HEK293T (cell line): ENCODE measurements at regions not wholly inside any gene's neighbourhood (a gene's known extent, or its start where the extent isn't known, plus 50 kb on each side); places are given as distances from the start of the nearest gene placed in this dataset.
"Not testable (repeated sequence)": the region's sequence is repeated elsewhere in the genome, so short reads cannot be mapped to it uniquely, and the experiment has no call there.

Source experiments
- ELF4 ChIP-seq: fragments of 450-650 bp; IDR thresholded peaks from 2 replicates; pipeline ENCODE4 v1.6.1; 2017; ENCODE audit warnings: antibody characterized with exemption
- FOXA1 ChIP-seq: fragments of 450-650 bp; IDR thresholded peaks from 2 replicates; pipeline ENCODE4 v1.6.1; 2016; ENCODE audit warnings: mild to moderate bottlenecking
- LEF1 ChIP-seq: fragments of 450-650 bp; IDR thresholded peaks from 2 replicates; pipeline ENCODE4 v1.6.1; 2017; ENCODE audit warnings: mild to moderate bottlenecking, borderline replicate concordance
- SP1 ChIP-seq: fragments of 450-650 bp; IDR thresholded peaks from 2 replicates; pipeline ENCODE4 v1.6.1; 2017
- ZNF384 ChIP-seq: fragments of 450-650 bp; IDR thresholded peaks from 2 replicates; pipeline ENCODE4 v1.6.1; 2016

DNA sequence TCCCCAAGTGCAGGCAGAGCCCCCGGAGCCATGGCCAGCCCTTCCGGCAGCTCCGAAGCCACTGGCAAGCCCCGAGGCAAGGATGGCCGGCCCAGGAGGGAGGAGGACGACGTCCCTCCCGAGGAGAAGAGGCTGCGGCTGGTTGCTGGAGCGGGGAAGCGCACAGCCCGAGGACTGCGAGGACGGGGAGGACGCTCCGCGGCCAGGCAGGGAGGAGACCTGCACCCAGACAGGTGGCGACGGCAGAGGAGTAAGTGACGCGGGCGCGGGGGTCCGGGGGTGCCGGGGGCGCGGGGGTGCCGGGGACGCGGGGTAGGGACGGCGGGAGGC lies 56.8 kb upstream of the KRTAP5-11 start:
- TF ChIP-seq SP1, LEF1, ZNF384, ELF4, FOXA1: not testable (repeated sequence)
